Loucy (cell line): ENCODE measurements at regions not wholly inside any gene's neighbourhood (a gene's known extent, or its start where the extent isn't known, plus 50 kb on each side); places are given as distances from the start of the nearest gene placed in this dataset.

Experiments
- H2AFZ ChIP-seq: fragments of 200-600 bp; sonication (generic); 2 replicates; pipeline ENCODE4 v1.6.0; 2016; ENCODE audit warnings: antibody characterized with exemption, mild to moderate bottlenecking, low read length, moderate library complexity
- H3F3A ChIP-seq: fragments of 200-600 bp; 2 replicates; pipeline ENCODE4 v1.6.0; 2016; ENCODE audit warnings: antibody characterized with exemption, low read depth, mild to moderate bottlenecking
- H3K27me3 ChIP-seq: fragments of 200-600 bp; sonication (generic); 2 replicates; pipeline ENCODE4 v1.6.1; 2014; ENCODE audit warnings: low read length, mild to moderate bottlenecking; ENCODE audit not compliant: insufficient read depth, poor library complexity, severe bottlenecking
- H3K36me3 ChIP-seq: fragments of 200-600 bp; sonication (generic); 2 replicates; pipeline ENCODE4 v1.6.1; 2016; ENCODE audit warnings: low read length; ENCODE audit not compliant: insufficient read depth
- H3K4me1 ChIP-seq: fragments of 200-600 bp; sonication (generic); 2 replicates; pipeline ENCODE4 v1.5.1; 2014; ENCODE audit warnings: low read length, mild to moderate bottlenecking; ENCODE audit not compliant: insufficient read depth, poor library complexity, severe bottlenecking
- H3K4me2 ChIP-seq: fragments of 200-600 bp; sonication (generic); 2 replicates; pipeline ENCODE4 v1.6.0; 2014; ENCODE audit warnings: antibody characterized with exemption, low read length, low read depth, mild to moderate bottlenecking; ENCODE audit not compliant: poor library complexity, severe bottlenecking
- H3K4me3 ChIP-seq: fragments of 200-600 bp; sonication (generic); 2 replicates; pipeline ENCODE4 v1.5.1; 2014; ENCODE audit warnings: low read length, mild to moderate bottlenecking, mixed read lengths; ENCODE audit not compliant: poor library complexity, severe bottlenecking
- H3K79me2 ChIP-seq: fragments of 200-600 bp; sonication (generic); 2 replicates; pipeline ENCODE4 v1.6.1; 2014; ENCODE audit warnings: low read length; ENCODE audit not compliant: insufficient read depth
- H3K9ac ChIP-seq: fragments of 200-600 bp; sonication (generic); 2 replicates; pipeline ENCODE4 v1.6.0; 2014; ENCODE audit warnings: mild to moderate bottlenecking, low read depth, low read length, moderate library complexity; ENCODE audit not compliant: poor library complexity, severe bottlenecking
- H3K9me2 ChIP-seq: fragments of 200-600 bp; sonication (generic); replicated peaks from 2 replicates; pipeline ENCODE4 v1.6.1; 2016; ENCODE audit warnings: low read depth, low read length, mixed read lengths
- H3K9me3 ChIP-seq: fragments of 200-600 bp; sonication (generic); 2 replicates; pipeline ENCODE4 v1.6.1; 2014; ENCODE audit warnings: mild to moderate bottlenecking, antibody characterized with exemption, low read length, low read depth; ENCODE audit not compliant: insufficient read depth
- H4K20me1 ChIP-seq: fragments of 200-600 bp; sonication (generic); 2 replicates; pipeline ENCODE4 v1.6.0; 2014; ENCODE audit warnings: antibody characterized with exemption, low read length, mild to moderate bottlenecking; ENCODE audit not compliant: insufficient read depth, poor library complexity, severe bottlenecking
- EZH2phosphoT487 ChIP-seq: fragments of 200-600 bp; IDR thresholded peaks from 2 replicates; pipeline ENCODE4 v1.6.1; 2018; ENCODE audit warnings: antibody characterized with exemption, mild to moderate bottlenecking, moderate library complexity, borderline replicate concordance
- TF ChIP-seq, protein P1 (sequence below): fragments of 200-600 bp; sonication (generic); conservative IDR thresholded peaks from 2 replicates; pipeline ENCODE4 v1.5.1; 2014; ENCODE audit warnings: mild to moderate bottlenecking, antibody characterized with exemption, low read length

DNA sequence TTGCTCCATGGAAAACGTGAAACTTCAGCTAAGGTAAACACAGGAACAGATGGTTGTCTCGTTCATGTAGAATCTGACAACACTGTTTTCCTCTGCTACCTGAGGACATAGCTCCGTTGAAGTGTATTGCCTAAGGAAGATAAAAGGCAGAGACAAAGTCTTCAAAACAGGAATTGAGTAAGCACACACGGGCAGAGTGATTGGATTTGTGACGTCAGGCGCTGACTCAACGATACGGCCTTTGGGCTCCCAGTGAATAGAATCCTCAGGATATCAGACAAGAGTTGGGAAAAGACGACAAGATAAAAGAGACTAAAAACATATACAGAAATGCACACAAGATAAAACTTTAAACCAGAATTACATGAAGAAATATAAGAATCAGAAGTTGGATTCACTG is 787.1 kb upstream of the CTNND2 start:
- no peak overlapping the region for H3K4me2 ChIP-seq
- H3F3A ChIP-seq = no peaks in the 10 kb centered on the region
- no peak overlapping the region for H2AFZ ChIP-seq
- no peak overlapping the region for H3K9ac ChIP-seq
- no peak overlapping the region for H3K4me3 ChIP-seq
- H3K79me2 ChIP-seq = no peaks in the 10 kb centered on the region
- no peaks in the 10 kb centered on the region for H3K9me3 ChIP-seq
- H3K9me2 ChIP-seq = no peaks in the 10 kb centered on the region
- H3K4me1 ChIP-seq = no peaks in the 10 kb centered on the region
- no peaks in the 10 kb centered on the region for H4K20me1 ChIP-seq
- no peaks in the 10 kb centered on the region for H3K27me3 ChIP-seq
- TF ChIP-seq, protein P1, sequence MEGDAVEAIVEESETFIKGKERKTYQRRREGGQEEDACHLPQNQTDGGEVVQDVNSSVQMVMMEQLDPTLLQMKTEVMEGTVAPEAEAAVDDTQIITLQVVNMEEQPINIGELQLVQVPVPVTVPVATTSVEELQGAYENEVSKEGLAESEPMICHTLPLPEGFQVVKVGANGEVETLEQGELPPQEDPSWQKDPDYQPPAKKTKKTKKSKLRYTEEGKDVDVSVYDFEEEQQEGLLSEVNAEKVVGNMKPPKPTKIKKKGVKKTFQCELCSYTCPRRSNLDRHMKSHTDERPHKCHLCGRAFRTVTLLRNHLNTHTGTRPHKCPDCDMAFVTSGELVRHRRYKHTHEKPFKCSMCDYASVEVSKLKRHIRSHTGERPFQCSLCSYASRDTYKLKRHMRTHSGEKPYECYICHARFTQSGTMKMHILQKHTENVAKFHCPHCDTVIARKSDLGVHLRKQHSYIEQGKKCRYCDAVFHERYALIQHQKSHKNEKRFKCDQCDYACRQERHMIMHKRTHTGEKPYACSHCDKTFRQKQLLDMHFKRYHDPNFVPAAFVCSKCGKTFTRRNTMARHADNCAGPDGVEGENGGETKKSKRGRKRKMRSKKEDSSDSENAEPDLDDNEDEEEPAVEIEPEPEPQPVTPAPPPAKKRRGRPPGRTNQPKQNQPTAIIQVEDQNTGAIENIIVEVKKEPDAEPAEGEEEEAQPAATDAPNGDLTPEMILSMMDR = no peak
- no peak for TF ChIP-seq EZH2phosphoT487
- H3K36me3 ChIP-seq = no peaks in the 10 kb centered on the region

DNA sequence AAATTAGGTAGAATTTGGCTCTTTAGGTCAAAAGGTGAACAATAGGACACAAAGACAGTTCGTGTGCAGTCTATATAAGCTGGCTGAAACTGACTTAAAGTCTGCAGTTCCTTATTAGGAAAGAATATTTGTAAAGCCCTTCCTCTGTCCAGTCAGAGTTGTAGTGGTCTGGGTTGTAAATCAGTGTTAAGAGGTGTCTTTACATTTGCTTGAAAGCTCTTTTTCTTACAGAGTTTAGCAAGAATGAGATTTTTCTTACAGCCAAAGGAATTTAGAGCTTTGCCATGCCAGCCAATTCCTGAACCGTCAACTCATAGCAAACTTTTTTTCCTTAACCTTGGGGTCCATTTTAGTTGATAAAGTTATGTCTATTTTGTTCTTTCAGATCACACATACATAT is 786.1 kb upstream of the CTNND2 start:
- Histone ChIP-seq H3K27me3 (no peaks in the 10 kb centered on the region), H2AFZ (no peak overlapping the region)

DNA sequence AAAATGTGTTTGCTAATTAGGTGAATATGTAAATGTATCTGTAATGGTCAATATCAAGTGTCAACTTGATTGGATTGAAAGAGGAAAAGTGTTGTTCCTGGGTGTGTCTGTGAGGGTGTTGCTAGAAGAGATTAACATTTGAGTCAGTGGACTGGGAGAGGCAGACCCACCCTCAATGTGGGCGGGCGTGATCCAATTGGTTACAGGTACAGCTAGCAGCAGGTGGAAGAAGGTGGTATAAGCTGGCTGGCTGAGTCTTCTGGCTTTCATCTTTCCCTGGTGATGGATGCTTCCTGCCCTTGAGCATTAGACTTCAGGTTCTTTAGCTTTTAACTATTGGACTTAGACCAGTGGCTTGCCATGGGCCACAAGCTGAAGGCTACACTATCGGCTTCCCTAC is 779.0 kb upstream of the CTNND2 start:
- H3K4me1 ChIP-seq = no peaks in the 10 kb centered on the region
- H3K4me3 ChIP-seq = no peak overlapping the region
- no peak overlapping the region for H2AFZ ChIP-seq
- no peaks in the 10 kb centered on the region for H4K20me1 ChIP-seq
- H3K9ac ChIP-seq = no peak overlapping the region
- H3K36me3 ChIP-seq = no peaks in the 10 kb centered on the region
- H3K9me2 ChIP-seq = no peaks in the 10 kb centered on the region
- H3F3A ChIP-seq = no peaks in the 10 kb centered on the region
- no peak overlapping the region for H3K4me2 ChIP-seq
- H3K27me3 ChIP-seq = no peaks in the 10 kb centered on the region
- H3K79me2 ChIP-seq = no peaks in the 10 kb centered on the region
- H3K9me3 ChIP-seq = no peaks in the 10 kb centered on the region
- TF ChIP-seq, protein P1 = no peak
- TF ChIP-seq EZH2phosphoT487 = no peak

More for the DNA sequence above, 786.1 kb upstream of the CTNND2 start:
- H3F3A ChIP-seq = no peaks in the 10 kb centered on the region
- no peak overlapping the region for H3K4me2 ChIP-seq
- H3K4me3 ChIP-seq = no peak overlapping the region
- H3K4me1 ChIP-seq = no peaks in the 10 kb centered on the region
- H4K20me1 ChIP-seq = no peaks in the 10 kb centered on the region
- no peaks in the 10 kb centered on the region for H3K9me2 ChIP-seq
- TF ChIP-seq, protein P1 = no peak
- no peak for TF ChIP-seq EZH2phosphoT487
- no peaks in the 10 kb centered on the region for H3K9me3 ChIP-seq
- no peaks in the 10 kb centered on the region for H3K79me2 ChIP-seq
- H3K9ac ChIP-seq = no peak overlapping the region
- H3K36me3 ChIP-seq = no peaks in the 10 kb centered on the region
